ENCODE measurements at regions not wholly inside any gene's neighbourhood (a gene's known extent, or its start where the extent isn't known, plus 50 kb on each side); places are given as distances from the start of the nearest gene placed in this dataset.

DNA sequence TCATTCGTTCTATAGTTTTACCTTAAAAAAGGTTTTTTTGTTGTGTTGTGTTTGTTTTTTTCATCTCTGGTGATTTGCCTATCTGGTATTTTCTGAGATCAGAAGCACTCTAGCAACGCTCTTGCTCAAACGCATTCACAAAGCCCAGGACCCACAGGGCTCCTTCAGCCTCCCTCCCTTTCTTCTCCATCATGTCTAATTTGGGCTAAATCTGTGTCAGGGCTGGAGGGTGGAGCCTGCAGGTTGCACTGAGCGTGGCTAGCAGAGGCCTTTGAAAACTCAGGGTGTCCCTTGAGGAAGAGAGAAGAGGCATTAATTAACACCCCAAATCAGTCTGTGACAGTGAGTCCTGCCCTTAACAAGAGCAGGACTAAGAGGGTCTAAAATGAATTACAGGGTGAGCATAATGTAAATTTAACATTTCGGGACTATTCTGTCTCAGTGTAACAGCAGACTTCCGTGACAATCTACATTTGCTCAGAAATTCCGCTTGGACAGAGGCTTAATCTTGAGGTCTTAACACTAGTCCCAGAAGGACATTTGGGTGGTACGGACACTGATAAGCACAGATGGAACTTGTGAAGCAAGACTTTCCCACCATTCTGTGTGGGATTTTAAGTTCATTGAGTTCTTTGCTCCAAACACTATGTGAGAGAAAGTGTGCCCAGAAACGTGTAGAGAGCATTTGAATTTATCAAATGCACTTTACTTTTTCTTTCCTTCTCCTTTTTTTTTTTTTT, 174.4 kb upstream of the APCDD1 start:
- Histone ChIP-seq H3K9me3 (ENCODE audit: severe bottlenecking) (no peaks in the 10 kb centered on the region), H3K27ac (ENCODE audit: poor library complexity, severe bottlenecking) (no peak overlapping the region), H3K36me3 (ENCODE audit: low read depth) (no peaks in the 10 kb centered on the region), H3K4me1 (ENCODE audit: insufficient read depth, poor library complexity, severe bottlenecking) (no peaks in the 10 kb centered on the region), H3K27me3 (ENCODE audit: insufficient read depth, poor library complexity, severe bottlenecking) (no peaks in the 10 kb centered on the region), H3K4me3 (ENCODE audit: severe bottlenecking) (no peak overlapping the region)
- DNase-seq (ENCODE audit: low spot score) (no peak), ATAC-seq (ENCODE audit: low read depth) (no peak)
- TF ChIP-seq, protein P1, sequence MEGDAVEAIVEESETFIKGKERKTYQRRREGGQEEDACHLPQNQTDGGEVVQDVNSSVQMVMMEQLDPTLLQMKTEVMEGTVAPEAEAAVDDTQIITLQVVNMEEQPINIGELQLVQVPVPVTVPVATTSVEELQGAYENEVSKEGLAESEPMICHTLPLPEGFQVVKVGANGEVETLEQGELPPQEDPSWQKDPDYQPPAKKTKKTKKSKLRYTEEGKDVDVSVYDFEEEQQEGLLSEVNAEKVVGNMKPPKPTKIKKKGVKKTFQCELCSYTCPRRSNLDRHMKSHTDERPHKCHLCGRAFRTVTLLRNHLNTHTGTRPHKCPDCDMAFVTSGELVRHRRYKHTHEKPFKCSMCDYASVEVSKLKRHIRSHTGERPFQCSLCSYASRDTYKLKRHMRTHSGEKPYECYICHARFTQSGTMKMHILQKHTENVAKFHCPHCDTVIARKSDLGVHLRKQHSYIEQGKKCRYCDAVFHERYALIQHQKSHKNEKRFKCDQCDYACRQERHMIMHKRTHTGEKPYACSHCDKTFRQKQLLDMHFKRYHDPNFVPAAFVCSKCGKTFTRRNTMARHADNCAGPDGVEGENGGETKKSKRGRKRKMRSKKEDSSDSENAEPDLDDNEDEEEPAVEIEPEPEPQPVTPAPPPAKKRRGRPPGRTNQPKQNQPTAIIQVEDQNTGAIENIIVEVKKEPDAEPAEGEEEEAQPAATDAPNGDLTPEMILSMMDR (IDR thresholded peaks at IDR 0.05; ENCODE audit: poor library complexity, severe bottlenecking): no peak

DNA sequence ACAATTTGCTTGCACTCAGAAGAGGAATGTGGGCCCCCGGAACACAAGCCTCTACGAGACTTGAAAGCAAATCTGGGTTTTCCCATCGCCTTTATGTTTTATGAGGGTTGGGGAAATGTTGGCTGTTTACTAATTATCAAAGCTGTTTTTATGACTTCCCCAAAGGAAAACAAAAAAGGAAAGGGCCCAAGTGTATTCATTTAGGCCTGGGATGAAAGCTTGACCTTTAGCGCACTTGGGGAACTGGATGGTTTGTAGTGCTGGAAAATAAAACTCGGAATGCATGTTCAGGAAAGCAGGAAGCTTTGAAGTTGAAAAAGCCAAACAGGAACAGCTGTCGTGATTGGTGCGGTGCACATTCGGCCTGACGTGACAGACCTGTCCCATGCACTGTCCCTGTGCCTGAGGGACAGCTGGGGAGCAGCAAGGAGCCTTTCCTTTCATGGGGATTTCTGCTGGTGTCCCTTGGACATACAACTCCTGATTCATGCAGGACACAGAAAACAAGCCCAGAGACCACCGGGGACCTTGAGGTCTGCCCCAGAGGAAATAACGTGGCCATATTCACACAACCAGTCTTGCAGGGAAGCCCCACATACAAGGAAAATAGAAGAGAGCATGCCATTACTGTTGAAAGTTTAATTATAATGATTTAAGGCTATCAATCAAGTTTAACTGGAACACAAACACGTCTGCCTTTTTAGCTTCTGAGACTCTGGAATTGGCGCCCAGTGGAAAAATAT, 169.7 kb upstream of the APCDD1 start:
- Histone ChIP-seq H3K4me1 (ENCODE audit: insufficient read depth, poor library complexity, severe bottlenecking) (no peaks in the 10 kb centered on the region), H3K36me3 (ENCODE audit: low read depth) (no peaks in the 10 kb centered on the region), H3K27me3 (ENCODE audit: insufficient read depth, poor library complexity, severe bottlenecking) (no peaks in the 10 kb centered on the region), H3K9me3 (ENCODE audit: severe bottlenecking) (no peaks in the 10 kb centered on the region), H3K4me3 (ENCODE audit: severe bottlenecking) (no peak overlapping the region), H3K27ac (ENCODE audit: poor library complexity, severe bottlenecking) (no peak overlapping the region)
- DNase-seq (ENCODE audit: low spot score): no peak
- TF ChIP-seq, protein P1 (IDR thresholded peaks at IDR 0.05; ENCODE audit: poor library complexity, severe bottlenecking): no peak
- no peak for ATAC-seq (ENCODE audit: low read depth)

DNA sequence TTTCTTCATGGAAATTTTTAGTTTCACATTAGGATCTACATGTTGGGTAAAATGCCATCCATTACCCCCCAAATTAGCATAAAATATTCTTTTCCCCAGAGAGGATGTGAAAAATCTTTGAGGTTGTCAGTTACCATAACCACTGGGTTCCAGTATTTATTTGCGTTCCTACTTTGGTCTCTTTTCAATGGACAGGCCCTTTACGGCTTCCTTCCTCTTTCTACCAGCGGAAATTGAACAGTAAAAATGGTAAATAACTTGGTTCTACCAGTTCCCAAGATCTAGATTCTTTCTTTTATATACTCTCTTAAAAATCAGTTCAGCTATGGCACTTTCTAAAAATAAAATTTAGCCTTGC, 169.2 kb upstream of the APCDD1 start:
- Histone ChIP-seq H3K36me3 (ENCODE audit: low read depth) (no peaks in the 10 kb centered on the region), H3K27ac (ENCODE audit: poor library complexity, severe bottlenecking) (no peak overlapping the region), H3K27me3 (ENCODE audit: insufficient read depth, poor library complexity, severe bottlenecking) (no peaks in the 10 kb centered on the region), H3K9me3 (ENCODE audit: severe bottlenecking) (no peaks in the 10 kb centered on the region), H3K4me3 (ENCODE audit: severe bottlenecking) (no peak overlapping the region), H3K4me1 (ENCODE audit: insufficient read depth, poor library complexity, severe bottlenecking) (no peaks in the 10 kb centered on the region)
- DNase-seq (ENCODE audit: low spot score) (no peak), ATAC-seq (ENCODE audit: low read depth) (no peak)
- TF ChIP-seq, protein P1 (IDR thresholded peaks at IDR 0.05; ENCODE audit: poor library complexity, severe bottlenecking): no peak

DNA sequence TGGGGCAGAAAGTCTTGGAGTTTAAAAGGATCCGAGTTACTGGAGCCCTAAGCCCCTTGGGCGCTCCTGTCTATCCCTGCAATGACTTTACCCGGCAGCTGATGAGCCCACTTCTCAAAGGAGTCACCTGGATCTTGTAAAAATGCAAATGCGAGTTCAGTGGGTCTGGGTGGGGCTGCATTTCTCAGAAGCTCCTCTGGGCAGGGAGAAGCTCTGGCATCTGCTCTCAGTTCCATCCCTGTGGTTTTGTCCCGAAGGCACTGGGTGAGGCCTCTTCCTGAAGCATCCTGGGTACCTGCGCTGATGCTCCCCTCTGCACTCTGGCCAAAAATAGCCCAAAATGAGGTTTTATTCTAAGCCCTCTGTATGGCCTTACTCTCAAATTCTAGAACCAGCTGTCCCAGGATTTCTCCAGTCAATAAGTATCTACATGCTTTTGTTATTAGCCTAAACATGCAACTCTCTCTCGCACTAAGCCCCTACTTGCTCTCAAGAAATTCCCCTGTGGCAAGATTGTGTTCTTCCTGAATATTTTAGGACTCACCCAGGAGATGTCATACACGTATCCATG, 167.8 kb upstream of the APCDD1 start:
- Histone ChIP-seq H3K4me3 (ENCODE audit: severe bottlenecking) (no peak overlapping the region), H3K27ac (ENCODE audit: poor library complexity, severe bottlenecking) (no peak overlapping the region), H3K27me3 (ENCODE audit: insufficient read depth, poor library complexity, severe bottlenecking) (no peaks in the 10 kb centered on the region), H3K4me1 (ENCODE audit: insufficient read depth, poor library complexity, severe bottlenecking) (no peaks in the 10 kb centered on the region), H3K36me3 (ENCODE audit: low read depth) (no peaks in the 10 kb centered on the region), H3K9me3 (ENCODE audit: severe bottlenecking) (no peaks in the 10 kb centered on the region)
- DNase-seq (ENCODE audit: low spot score) (no peak), ATAC-seq (ENCODE audit: low read depth) (no peak)
- TF ChIP-seq, protein P1 (IDR thresholded peaks at IDR 0.05; ENCODE audit: poor library complexity, severe bottlenecking): no peak

All from RWPE2 (cell line).